OCI-LY3 (cell line): ENCODE measurements at regions not wholly inside any gene's neighbourhood (a gene's known extent, or its start where the extent isn't known, plus 50 kb on each side); places are given as distances from the start of the nearest gene placed in this dataset.

Experiments
- CTCF ChIP-seq: fragments of 200-600, 300-600 bp; sonication (generic); IDR thresholded peaks from 2 replicates; pipeline ENCODE4 v1.5.1; 2014; ENCODE audit warnings: antibody characterized with exemption, low read length, low read depth
- EZH2phosphoT487 ChIP-seq: fragments of 200-600 bp; shearing (Covaris generic); IDR thresholded peaks from 2 replicates; pipeline ENCODE4 v1.6.1; 2018; ENCODE audit warnings: antibody characterized with exemption, mixed run types, low read depth

GRCh38 chr6:113291751-113292445 lies 565.2 kb upstream of the MARCKS start:
- TF ChIP-seq CTCF (no peak), EZH2phosphoT487 (no peak)
